Right ventricle myocardium superior (tissue), 1 donor: ENCODE measurements at regions not wholly inside any gene's neighbourhood (a gene's known extent, or its start where the extent isn't known, plus 50 kb on each side); places are given as distances from the start of the nearest gene placed in this dataset.
"Not testable (repeated sequence)": the region's sequence is repeated elsewhere in the genome, so short reads cannot be mapped to it uniquely, and the experiment has no call there.

Experiments
- ATAC-seq: fragments of 200-7000 bp; cut with Tn5 transposase; one replicate; pipeline ENCODE4 v1.9.1; 2020; ENCODE audit warnings: mild to moderate bottlenecking; ENCODE audit not compliant: poor library complexity
- DNase-seq: peaks from one replicate; pipeline ENCODE4 v3.0.0-alpha.2; 2020
- intact Hi-C: fragments of 100-400 bp; cut with DNase I; formaldehyde crosslinking; loops from one replicate; pipeline ENCODE4 v1.11.2; 2022
- donor health status: DM: no; HTN: yes; CAD: no; lungs with severe emphysema.

DNA sequence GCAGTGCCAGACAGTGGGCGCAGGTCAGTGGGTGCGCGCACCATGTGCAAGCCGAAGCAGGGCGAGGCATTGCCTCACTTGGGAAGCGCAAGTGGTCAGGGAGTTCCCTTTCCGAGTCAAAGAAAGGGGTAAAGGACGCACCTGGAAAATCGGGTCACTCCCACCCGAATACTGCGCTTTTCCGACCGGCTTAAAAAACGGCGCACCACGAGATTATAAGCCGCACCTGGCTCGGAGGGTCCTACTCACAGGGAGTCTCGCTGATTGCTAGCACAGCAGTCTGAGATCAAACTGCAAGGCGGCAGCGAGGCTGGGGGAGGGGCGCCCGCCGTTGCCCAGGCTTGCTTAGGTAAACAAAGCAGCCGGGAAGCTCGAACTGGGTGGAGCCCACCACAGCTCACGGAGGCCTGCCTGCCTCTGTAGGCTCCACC, 77.9 kb downstream of the NR4A2 start:
- DNase-seq, intact Hi-C loops, ATAC-seq: not testable (repeated sequence)

DNA sequence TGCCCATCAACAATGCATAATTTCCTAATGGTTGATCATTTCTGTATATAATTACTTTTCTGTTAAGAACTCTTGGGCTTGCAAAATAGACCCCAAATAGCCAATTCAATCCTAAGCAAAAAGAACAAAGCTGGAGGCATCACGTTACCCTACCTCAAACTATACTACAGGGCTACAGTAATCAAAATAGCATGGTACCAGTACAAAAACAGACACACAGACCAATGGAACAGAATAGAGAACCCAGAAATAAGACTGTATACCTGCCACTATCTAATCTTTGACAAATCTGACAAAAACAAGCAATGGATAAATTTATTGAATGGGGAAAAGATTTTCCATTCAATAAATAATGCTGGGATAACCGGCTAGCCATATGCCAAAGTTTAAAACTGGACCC, 78.8 kb downstream of the NR4A2 start:
- DNase-seq (no peak), ATAC-seq (no peak)
- intact Hi-C loops = no loop called here

DNA sequence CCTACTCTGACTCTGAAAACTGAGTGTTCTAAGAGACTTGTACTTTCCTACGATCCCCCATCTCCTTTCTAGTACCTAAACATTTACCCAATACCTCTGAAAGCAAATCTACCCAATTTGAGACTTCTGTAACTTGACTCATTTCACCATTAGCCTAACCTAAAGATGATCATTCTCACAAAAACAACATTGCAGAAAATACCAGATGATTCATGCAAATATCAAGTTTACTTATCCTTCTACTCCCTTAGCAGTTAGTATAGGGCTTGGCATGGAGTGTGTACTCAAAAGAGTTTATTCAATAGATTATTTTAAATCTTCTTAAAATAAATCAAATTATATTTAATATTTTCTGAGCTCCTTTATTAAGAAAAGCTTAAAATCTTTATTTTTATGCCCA, 89.6 kb downstream of the NR4A2 start:
- ATAC-seq = no peak
- DNase-seq = no peak

GRCh38 chr2:156237558-156237957, 95.0 kb downstream of the NR4A2 start:
- intact Hi-C loops = no loop called here
- DNase-seq = no peak
- no peak for ATAC-seq

More for the DNA sequence above, 89.6 kb downstream of the NR4A2 start:
- intact Hi-C loops = no loop called here

DNA sequence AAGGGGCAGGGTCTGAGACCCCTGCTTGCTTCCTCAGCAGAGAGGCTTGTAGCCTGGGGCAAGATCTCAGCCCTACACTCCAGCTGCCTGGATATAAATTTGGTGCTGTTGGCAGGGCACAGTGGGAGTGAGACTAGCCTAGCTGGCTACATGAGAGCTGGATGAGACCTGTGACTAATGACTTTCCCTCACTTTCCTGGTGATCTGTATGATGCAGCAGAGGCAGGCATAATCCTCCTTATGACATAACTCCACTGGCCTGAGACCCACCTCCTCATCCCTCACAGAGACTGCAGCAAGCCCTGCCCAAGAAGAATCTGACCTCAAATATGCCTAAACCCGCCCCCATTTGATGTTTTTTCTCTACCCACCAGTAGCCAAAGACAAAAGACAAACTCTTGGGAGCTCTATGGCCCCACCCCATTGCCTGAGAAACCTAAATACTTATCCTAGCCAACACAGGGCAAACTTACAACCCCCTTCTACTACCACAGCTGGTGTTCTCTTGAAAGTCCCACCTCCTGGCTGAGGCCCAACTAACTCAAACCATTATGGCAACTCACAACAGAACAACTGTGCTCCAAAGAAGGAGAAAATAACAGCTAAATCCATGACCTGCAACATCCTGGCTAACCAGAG, 102.7 kb downstream of the NR4A2 start:
- DNase-seq (no peak), ATAC-seq (no peak)
- intact Hi-C loops = no loop called here

GRCh38 chr2:156223328-156223727, 109.2 kb downstream of the NR4A2 start:
- DNase-seq, intact Hi-C loops, ATAC-seq: not testable (repeated sequence)

GRCh38 chr2:156221703-156222102, 110.8 kb downstream of the NR4A2 start:
- intact Hi-C loops = no loop called here
- ATAC-seq (no peak), DNase-seq (no peak)

DNA sequence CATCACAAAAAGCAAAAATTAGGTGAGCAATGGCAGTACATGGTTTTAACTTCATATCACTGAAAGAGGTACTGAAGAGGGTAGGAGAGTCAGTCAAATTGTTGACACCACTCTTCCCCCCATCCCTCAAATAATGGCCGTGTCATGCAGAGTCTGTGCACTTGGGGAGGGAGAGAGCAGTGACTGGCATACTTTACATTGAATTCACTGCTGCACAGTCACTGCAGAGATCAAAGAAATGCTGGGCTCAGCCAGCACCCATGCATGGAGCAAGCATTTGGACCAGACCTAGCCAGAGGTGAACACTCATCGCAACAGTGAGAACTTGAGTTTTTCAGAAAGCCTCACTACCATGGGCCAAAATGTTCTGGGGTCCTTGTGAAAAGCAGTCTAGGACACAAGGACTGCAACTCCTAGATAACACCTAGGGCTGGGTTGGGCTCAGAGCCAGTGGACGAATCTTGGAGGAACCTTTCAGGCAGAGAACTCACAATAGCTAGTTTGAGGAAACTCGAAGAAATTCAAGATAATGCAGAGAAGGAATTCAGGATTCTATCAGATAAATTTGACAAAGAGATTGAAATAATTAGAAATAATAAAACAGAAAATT, 112.9 kb downstream of the NR4A2 start:
- ATAC-seq (no peak), DNase-seq (no peak)
- intact Hi-C loops = no loop called here

DNA sequence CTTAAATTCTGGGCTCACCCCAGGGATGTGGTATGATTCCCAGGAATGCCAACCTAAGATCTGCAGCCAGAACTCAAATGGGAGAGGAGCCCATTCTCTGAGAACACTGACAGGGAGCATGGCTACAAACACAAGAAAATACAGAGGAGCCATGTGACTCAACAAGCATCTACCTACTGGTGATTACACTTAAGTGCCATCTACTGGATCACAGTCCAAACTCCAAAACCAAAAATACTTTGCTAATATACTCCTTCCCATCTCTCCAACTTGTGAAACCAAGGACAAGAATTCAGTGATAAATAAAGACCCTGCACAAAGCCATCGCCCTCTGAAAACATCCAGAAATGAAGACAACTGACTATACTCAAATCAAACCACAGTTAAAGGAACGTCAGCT, 116.9 kb downstream of the NR4A2 start:
- no peak for ATAC-seq
- no peak for DNase-seq
- intact Hi-C loops = no loop called here

GRCh38 chr2:156211318-156211717, 121.2 kb downstream of the NR4A2 start:
- DNase-seq = no peak
- ATAC-seq = no peak
- intact Hi-C loops = no loop called here

DNA sequence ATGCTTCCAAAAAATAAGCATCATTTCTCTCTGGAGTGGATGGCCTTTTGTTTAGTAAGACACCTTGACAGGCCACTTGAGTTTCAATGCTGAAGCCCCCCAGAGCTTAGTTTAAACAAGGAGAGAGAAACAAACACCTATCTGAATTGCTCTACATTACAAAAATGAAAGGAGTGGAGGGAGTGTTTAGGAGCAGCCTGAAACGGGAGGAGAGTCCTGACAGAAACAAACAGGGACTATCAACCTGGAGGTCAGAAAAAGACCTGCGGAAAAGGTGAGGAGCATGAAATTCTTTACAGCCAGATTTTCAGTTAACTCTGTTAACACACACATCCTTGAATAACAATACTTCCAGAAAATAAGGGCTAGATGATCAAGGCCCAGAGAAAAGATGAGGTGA, 126.2 kb downstream of the NR4A2 start:
- intact Hi-C loops = no loop called here
- DNase-seq = no peak
- ATAC-seq = no peak

GRCh38 chr2:156199588-156199987, 132.9 kb downstream of the NR4A2 start:
- intact Hi-C loops = loop anchor here (10.0 kb wide), 1 partner anchor 385 kb away; no protein-coding TSS in a partner anchor
- ATAC-seq (no peak), DNase-seq (no peak)

GRCh38 chr2:156196031-156196430, 136.5 kb downstream of the NR4A2 start:
- DNase-seq (no peak), ATAC-seq (no peak)
- intact Hi-C loops = loop anchor here (10.0 kb wide), 1 partner anchor 389 kb away; no protein-coding TSS in a partner anchor

DNA sequence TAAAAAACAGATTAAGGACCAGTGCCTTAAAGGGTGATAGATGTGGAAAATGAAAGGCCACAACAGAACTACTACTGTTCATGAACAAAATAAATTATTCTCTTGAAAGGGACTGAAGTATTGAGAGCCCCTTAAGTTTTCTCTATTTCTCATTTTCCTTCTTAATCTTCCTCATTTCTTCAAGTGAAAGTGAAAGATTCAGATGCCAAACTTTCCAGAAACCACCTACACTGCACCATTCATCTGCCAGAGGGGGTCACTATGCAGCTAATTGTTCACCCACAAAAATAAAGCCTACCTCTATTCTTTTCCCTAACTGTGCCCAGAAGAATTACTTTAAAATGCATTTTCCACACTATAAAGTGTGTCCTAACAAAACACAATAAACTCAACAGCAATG, 140.1 kb downstream of the NR4A2 start:
- intact Hi-C loops = loop anchor here (10.0 kb wide), 1 partner anchor 392 kb away; no protein-coding TSS in a partner anchor
- ATAC-seq (no peak), DNase-seq (no peak)

DNA sequence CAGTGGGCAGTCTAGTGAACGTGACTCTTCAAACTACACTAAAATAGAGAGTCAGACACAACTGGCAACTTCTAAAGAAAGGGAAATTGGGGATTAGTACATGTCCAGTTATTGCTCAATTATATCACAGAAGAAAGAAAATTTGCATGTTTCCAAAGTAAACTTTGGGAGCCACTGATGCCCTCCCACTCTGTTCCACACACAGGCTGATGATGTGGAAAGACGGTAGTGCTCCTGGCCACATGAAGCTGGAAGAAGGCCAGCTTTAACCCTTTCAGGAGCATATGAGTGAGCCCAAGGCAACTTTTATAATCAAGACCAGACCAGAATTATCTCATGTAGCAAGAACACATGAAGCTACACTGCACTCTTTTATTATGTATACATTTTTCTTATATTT, 141.0 kb downstream of the NR4A2 start:
- DNase-seq = no peak
- no peak for ATAC-seq
- intact Hi-C loops = loop anchor here (10.0 kb wide), 1 partner anchor 393 kb away; no protein-coding TSS in a partner anchor

DNA sequence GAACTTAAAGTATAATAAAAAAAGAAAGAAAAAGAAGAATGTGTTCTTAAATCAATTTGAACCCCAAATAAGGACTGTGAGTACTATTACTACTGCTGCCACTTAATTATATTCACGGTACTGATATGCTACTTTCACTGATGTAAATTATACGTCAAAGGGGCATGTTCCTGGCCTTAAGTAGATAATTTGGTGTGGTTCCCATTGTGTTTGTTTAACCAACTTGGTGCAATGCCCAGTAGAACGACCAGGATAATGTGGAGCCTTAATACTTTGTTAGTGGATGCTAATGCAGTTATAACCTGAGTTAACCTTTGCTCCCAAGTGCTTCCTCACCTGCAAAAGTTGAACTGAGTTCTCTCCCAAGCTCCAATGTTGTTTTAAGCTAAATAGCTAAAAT, 142.0 kb downstream of the NR4A2 start:
- intact Hi-C loops = loop anchor here (10.0 kb wide), 1 partner anchor 394 kb away; no protein-coding TSS in a partner anchor
- ATAC-seq (no peak), DNase-seq (no peak)

DNA sequence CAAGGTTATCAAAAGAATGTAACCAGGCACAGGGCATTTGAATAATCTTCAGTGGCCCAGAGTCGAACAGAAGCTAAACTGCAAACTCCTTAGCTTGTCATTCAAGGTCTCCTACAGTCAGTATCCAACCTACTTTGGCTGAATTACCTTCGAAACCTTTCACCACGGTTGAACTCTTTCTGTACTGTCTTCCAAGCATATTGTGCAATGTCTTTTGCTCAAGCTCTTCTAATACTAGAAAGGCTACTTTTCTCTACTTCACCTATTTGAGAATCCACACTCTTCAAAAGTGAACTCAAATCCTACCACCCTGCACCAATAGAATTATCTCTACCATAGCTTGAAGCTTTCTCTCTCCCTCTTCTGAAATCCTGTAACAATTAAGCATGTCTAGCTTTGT, 142.9 kb downstream of the NR4A2 start:
- ATAC-seq (no peak), DNase-seq (no peak)
- intact Hi-C loops = no loop called here

DNA sequence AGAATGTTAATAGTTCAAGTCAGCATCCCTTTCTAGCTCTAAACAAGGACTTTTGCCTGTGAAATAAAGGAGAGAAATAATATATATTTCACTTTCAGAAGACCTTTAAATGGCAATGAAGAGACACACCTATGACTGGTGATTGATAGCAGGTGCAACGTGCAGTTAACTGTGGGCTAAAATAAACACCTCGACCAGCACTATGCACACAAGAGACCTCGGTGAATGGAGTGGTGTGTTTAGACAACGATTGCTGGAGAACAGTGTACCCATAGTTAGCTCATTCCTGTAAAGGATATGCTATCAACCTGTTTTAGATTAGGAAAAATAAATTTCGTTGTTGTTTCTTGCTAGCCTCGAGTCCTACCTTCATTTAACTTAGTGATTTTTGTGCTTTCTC, 143.4 kb downstream of the NR4A2 start:
- no peak for ATAC-seq
- intact Hi-C loops = no loop called here
- DNase-seq = no peak

DNA sequence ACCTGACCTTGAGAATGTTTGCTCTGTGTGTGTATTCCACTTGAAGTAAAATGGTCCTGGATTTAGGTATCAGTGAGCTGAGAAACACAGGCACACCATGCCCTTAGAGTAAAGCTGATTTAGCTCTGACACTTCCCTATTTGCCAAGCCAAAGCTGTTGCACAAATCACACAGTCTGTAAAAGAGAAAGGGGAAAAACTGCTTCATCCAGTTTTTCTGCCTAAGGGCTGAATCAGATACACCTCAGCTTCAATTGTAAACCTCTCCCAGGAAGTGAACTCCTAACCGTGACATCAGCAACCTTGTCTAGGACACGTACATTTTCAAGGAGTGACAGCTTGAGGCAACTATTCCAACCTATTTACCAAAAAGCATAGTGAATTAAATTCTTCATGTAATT, 150.4 kb downstream of the NR4A2 start:
- DNase-seq (no peak), ATAC-seq (no peak)
- intact Hi-C loops = no loop called here

DNA sequence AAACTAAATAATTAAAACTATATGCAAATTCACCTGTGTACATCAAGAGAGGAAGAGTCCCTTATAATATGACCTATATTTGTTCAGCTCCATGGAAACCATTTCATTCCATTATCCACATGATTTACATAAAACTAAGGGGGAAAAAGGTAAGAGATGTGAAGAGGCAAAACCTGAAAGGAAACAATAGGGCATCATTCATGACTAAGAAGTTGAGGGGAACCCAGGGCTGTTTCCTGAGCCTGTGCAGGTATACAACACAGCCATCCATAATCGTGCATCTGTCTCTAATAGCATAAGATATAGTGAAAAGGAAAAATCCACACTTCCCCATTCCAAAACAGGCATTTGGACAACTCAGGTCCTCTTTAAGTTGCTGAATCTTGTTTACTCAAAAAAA, 151.3 kb downstream of the NR4A2 start:
- DNase-seq = no peak
- intact Hi-C loops = no loop called here
- ATAC-seq = no peak
